Naive thymus-derived CD8-positive, alpha-beta T cell (primary cell): ENCODE measurements at regions not wholly inside any gene's neighbourhood (a gene's known extent, or its start where the extent isn't known, plus 50 kb on each side); places are given as distances from the start of the nearest gene placed in this dataset.

ENCODE experiments used
- ATAC-seq, 2 donors: fragments of 150-1000 bp; cut with Tn5 transposase in 1 of 2; sonication (Bioruptor Pico), chemical (Tn5 transposase) in 1 of 2; 1 replicate in 1 of 2; 2 replicates in 1 of 2; pipeline ENCODE4 v1.10.0; 2021; ENCODE audit warnings: mild to moderate bottlenecking in 2 of 2, moderate library complexity in 2 of 2
- POLR2A ChIA-PET: fragments of 350-600 bp; sonication (Branson Sonifier 250); formaldehyde crosslinking; loops from one replicate; lab custom pipeline; 2021; ENCODE audit warnings: antibody characterized with exemption; lab: Charles Lee
- DNase-seq, 10 donors: peaks; one replicate each; pipeline versions ENCODE4 v3.0.0 to v3.0.0-alpha.2; 2020 to 2022
- H3K27ac Mint-ChIP-seq, 10 donors: one replicate each; pipeline ENCODE4 v1.8.0; 2020 to 2022; ENCODE audit warnings: mild to moderate bottlenecking in 10 of 10, mixed read lengths in 10 of 10, moderate library complexity in 4 of 10, inconsistent platforms in 1 of 10
- H3K27me3 Mint-ChIP-seq, 5 donors: one replicate each; pipeline ENCODE4 v1.8.0; 2021 to 2022; ENCODE audit warnings: mixed read lengths in 5 of 5
- H3K36me3 Mint-ChIP-seq, 3 donors: one replicate each; pipeline ENCODE4 v1.8.0; 2020 to 2022; ENCODE audit warnings: mixed read lengths in 3 of 3, mild to moderate bottlenecking in 2 of 3, inconsistent platforms in 1 of 3
- H3K4me1 Mint-ChIP-seq, 4 donors: one replicate each; pipeline ENCODE4 v1.8.0; 2021 to 2022; ENCODE audit warnings: mixed read lengths in 4 of 4
- H3K4me3 Mint-ChIP-seq, 10 donors: one replicate each; pipeline ENCODE4 v1.8.0; 2020 to 2022; ENCODE audit warnings: mild to moderate bottlenecking in 10 of 10, mixed read lengths in 10 of 10, moderate library complexity in 6 of 10, inconsistent platforms in 1 of 10
- H3K9me3 Mint-ChIP-seq, 9 donors: one replicate each; pipeline ENCODE4 v1.8.0; 2020 to 2022; ENCODE audit warnings: mixed read lengths in 9 of 9, mild to moderate bottlenecking in 3 of 9, inconsistent platforms in 1 of 9, moderate library complexity in 1 of 9

DNA sequence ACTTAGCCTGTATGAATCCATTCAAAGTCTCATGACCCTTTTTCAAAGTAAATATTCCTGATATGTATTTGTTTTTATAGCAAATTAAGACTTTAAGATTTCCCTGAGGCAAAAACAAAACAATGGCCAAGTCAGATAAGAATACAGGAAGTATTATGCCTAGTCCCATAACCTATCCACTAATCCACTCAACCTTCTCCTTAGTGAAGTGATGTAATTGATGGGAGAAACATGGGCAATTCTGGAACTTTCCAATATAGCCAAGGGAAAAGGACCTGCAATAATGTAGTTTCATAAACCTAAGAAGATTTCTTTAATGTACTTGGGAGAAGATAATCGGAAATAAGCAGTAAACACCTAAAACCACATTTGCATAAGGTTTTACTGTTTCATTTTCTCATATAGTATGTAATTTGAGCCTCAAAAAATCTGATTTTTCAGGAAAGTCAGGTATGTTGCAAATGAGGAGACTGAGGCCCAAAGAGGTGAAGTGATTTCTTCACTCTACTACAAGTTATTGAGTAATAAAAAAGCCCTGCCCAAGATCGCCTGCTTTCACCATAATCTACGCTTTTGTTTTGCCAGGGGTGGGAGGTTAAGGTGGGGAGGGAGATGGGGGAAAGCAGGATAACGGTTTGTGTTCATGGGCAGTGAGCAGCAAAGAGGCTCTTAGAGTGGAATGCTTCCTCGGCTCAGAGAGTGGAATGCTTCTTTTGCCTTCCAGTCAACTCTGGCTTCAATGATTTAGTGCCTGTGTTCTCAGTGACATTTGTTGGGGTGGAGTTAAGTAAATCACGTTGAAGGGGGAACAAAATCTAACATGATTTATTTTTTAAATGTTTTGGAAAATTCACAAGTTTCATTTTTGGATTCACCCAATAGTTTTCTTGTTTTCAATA lies 95.0 kb upstream of the FNDC3B start:
- POLR2A ChIA-PET = no interaction called here
- Mint-ChIP-seq H3K4me1 (peaks cover 0 to 2% (median 0%) of the 10 kb centered on the region in 4 donors), H3K36me3 (no peaks in the 10 kb centered on the region), H3K27ac (peak overlapping the region in 1 of 10 donors; percentile 31), H3K9me3 (peaks cover 0 to 3% (median 0%) of the 10 kb centered on the region in 9 donors), H3K27me3 (peaks cover 0 to 10% (median 0%) of the 10 kb centered on the region in 5 donors), H3K4me3 (no peak overlapping the region)
- DNase-seq (no peak), ATAC-seq (no peak)

DNA sequence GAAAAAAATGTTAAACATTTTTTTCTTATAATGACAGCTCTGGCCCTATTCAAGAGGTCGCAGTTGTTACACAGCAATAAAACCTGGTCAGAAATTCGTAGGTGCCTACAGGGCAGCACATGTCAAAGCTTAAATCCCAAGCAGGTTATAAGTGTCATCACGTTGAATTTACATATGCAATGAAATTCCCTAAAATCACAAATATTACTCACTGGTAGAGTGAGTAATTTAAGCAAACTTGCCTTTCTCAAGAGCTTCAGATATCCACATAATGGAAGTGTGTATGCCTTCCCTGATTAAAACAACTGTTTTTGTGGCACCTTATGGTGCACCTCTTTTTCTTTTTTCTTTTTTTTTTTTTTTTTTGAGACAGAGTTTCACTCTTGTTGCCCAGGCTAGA lies 90.7 kb upstream of the FNDC3B start:
- ATAC-seq (no peak), DNase-seq (no peak)
- peaks cover 0 to 3% (median 0%) of the 10 kb centered on the region in 9 donors for H3K9me3 Mint-ChIP-seq
- POLR2A ChIA-PET = interaction anchor here (0.7 kb wide), 1 partner anchor 26 kb away, joined by 4 read pairs; no protein-coding TSS in a partner anchor
- H3K4me3 Mint-ChIP-seq = no peak overlapping the region
- H3K27me3 Mint-ChIP-seq = peaks cover 0 to 12% (median 2%) of the 10 kb centered on the region in 5 donors
- H3K36me3 Mint-ChIP-seq = no peaks in the 10 kb centered on the region
- no peaks in the 10 kb centered on the region for H3K4me1 Mint-ChIP-seq
- no peak overlapping the region for H3K27ac Mint-ChIP-seq

DNA sequence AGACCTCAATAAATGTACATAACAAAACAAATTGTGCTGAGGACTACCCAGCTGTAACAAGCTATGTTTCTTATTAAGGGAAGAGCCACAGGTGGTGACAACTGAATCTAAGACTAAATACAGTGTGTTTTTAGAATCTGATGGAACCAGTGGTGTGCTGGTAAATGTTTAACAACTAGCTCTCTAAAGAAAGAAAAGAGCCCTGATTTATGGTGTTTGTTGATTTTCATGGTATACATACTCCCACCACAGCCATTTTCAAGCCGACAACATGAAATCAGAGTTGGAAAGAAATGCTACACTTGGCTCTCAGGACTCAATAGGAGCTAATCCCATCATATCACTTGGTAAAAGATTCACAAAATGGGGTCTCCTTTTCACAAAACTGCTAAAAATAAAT lies 89.8 kb upstream of the FNDC3B start:
- H3K36me3 Mint-ChIP-seq = no peaks in the 10 kb centered on the region
- DNase-seq (no peak), ATAC-seq (no peak)
- no peaks in the 10 kb centered on the region for H3K4me1 Mint-ChIP-seq
- no peak overlapping the region for H3K27ac Mint-ChIP-seq
- peaks cover 0 to 14% (median 2%) of the 10 kb centered on the region in 5 donors for H3K27me3 Mint-ChIP-seq
- H3K9me3 Mint-ChIP-seq = peaks cover 0 to 3% (median 0%) of the 10 kb centered on the region in 9 donors
- H3K4me3 Mint-ChIP-seq = no peak overlapping the region
- POLR2A ChIA-PET = no interaction called here

DNA sequence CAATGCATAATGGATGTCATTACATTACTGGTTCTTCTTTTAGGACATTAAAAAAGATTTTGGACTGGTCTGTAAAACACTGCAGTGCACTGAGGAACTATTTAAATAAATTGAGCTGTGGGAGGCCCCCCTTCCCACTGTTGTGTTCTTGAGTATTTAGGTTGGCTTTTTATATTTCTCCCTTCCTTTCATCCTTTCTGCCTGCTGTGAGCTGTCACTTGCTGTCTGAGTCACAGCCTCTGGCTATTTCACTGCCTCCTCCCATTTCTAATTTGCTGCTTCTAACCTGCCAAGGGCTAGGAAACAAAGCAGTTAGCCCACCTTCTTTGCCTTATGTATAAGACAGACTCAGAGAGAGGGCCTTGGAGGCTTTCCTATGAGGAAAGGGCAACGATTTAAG lies 89.0 kb upstream of the FNDC3B start:
- Mint-ChIP-seq H3K4me1 (no peaks in the 10 kb centered on the region), H3K9me3 (peaks cover 0 to 3% (median 0%) of the 10 kb centered on the region in 9 donors), H3K27me3 (peaks cover 0 to 14% (median 2%) of the 10 kb centered on the region in 5 donors), H3K4me3 (no peak overlapping the region), H3K36me3 (no peaks in the 10 kb centered on the region), H3K27ac (no peak overlapping the region)
- POLR2A ChIA-PET = no interaction called here
- DNase-seq (no peak), ATAC-seq (no peak)

DNA sequence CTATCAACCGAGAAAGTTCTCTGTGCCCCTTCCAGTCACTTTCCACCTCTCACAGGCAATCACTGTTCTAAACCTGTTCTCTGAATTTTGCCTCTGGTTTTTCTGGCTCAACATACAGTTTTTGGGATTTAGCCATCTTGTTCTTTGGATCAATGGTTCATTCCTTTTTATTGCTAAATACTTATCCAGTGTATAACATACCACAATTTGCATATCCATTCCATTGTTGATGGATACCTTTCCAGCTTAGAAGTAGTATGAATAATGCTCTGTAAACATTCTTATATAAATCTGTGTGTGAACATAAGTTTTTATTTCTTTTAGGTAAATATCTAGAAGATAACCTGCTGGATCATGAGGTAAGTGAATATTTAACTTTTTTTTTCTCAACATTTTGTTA lies 87.8 kb upstream of the FNDC3B start:
- Mint-ChIP-seq H3K36me3 (no peaks in the 10 kb centered on the region), H3K4me1 (no peaks in the 10 kb centered on the region), H3K27ac (no peak overlapping the region), H3K9me3 (peaks cover 0 to 3% (median 0%) of the 10 kb centered on the region in 9 donors), H3K27me3 (peaks cover 0 to 14% (median 2%) of the 10 kb centered on the region in 5 donors), H3K4me3 (no peak overlapping the region)
- ATAC-seq = no peak
- POLR2A ChIA-PET = no interaction called here
- DNase-seq = no peak

DNA sequence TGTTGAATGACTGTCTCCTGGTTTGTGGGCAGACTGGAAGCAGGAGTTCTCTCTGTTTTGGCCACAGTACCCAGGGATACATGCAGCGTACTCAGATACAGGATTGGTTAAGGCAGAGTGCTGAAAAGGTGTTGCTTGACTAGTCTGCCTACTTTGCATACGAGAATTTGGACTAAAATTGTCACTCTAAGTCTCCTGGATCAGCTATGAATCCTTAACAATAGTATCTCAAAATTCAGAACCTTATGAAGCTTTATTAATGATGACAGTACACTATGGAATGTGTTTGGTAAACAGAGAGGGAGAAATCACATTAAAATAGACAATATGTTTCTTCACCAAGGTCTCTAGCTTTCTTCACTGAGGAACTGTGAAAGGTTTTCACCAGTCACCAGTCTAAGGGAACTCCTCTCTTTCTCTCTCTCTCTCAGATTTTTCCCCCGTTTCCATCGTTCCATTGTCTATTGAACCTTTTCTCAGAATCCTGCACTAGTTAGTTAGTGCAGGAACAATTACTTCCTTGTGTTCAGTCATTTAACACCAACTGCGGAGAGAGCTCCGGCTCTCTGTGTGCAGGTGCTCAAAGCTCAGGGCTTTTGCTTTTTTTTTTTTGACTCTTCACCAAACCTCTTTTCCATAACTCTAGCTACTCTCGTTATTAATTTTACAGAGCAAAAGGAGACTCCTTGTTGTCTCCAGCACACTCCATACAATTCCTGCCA lies 85.9 kb upstream of the FNDC3B start:
- H3K4me1 Mint-ChIP-seq = no peaks in the 10 kb centered on the region
- DNase-seq (no peak), ATAC-seq (no peak)
- no peaks in the 10 kb centered on the region for H3K36me3 Mint-ChIP-seq
- no peak overlapping the region for H3K4me3 Mint-ChIP-seq
- no peak overlapping the region for H3K27ac Mint-ChIP-seq
- H3K27me3 Mint-ChIP-seq = peaks cover 0 to 11% (median 6%) of the 10 kb centered on the region in 5 donors
- POLR2A ChIA-PET = no interaction called here
- no peaks in the 10 kb centered on the region for H3K9me3 Mint-ChIP-seq

DNA sequence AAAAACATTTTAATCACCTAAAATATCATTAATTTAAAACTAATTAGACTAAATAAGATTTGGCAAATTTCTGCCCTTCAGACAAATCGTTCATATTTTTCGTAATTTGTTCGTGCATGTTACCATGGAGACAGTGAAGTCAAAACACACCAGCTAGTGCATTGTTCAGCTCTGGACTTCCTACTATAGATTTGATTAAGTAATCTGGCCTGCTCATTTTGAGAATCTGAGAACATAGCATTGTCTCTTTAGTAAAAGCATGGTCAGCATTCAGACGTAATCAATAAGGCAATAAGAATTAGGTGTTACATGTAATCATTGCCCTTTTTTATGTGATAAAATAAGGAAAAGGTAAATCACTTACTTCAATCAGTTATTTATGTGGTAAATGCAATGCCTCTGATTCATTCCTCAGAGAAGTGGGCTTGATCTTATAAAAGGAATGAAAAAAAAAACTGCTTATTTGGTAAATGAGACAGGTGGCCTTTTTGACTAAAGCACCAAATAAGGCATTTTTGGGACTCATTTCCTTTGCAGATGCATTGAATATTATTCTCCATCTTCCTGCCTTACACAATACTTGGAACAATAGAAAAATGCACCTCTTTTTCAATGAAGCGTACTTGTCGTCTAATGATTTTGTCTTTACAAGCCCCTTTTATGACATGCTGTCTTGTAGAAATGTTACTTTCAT lies 84.5 kb upstream of the FNDC3B start:
- H3K36me3 Mint-ChIP-seq = no peaks in the 10 kb centered on the region
- H3K9me3 Mint-ChIP-seq = no peaks in the 10 kb centered on the region
- H3K27me3 Mint-ChIP-seq = peaks cover 2 to 11% (median 8%) of the 10 kb centered on the region in 5 donors
- no peak overlapping the region for H3K4me3 Mint-ChIP-seq
- H3K4me1 Mint-ChIP-seq = no peaks in the 10 kb centered on the region
- POLR2A ChIA-PET = no interaction called here
- no peak for ATAC-seq
- DNase-seq = no peak
- no peak overlapping the region for H3K27ac Mint-ChIP-seq

DNA sequence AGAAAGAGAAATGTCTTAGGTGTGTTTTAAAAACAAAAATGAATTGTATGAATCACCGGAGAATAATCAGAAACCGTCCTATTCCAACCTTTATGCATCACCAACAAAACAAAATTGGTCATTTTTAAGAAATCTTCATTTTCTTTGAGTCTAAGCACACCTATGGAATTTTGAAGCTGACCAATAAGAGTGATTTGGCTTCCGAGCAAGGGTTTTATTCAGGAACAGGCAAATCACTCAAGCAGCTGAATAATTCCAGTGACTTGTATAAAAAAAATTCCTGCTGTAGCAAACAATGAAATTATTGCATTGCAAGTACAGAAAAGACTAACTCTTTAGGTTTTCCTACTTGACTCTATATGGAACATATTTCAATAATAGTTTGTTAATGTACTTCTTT lies 83.8 kb upstream of the FNDC3B start:
- POLR2A ChIA-PET = no interaction called here
- Mint-ChIP-seq H3K27me3 (peaks cover 3 to 11% (median 10%) of the 10 kb centered on the region in 5 donors), H3K4me3 (no peak overlapping the region), H3K9me3 (no peaks in the 10 kb centered on the region), H3K4me1 (peaks cover 0 to 3% (median 0%) of the 10 kb centered on the region in 4 donors), H3K36me3 (no peaks in the 10 kb centered on the region), H3K27ac (no peak overlapping the region)
- DNase-seq (no peak), ATAC-seq (no peak)

DNA sequence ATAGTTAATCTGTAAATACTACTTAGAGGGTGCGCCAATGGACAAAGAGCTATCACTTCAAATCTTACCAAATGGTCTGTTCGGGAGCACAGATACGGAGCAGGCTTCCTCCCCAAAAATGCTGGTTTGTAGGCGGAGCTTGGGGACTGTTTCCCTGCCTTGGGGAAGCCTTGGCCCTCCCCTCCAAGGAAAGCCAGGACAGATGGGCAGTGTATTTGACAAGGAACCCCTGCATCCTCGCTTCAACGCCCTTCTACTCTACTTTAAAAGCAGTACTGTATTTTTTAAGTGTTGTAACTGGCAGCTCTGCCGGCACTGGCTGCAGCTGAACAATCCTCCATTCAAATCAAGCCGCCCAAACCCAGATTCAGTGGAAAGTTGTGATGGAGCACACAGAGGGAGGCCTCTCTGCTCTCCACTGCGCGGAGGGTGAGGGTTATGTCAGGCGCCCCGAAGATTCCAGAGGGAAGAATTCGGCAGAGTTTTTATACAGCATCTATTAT lies 83.1 kb upstream of the FNDC3B start:
- Mint-ChIP-seq H3K4me1 (peaks cover 0 to 6% (median 0%) of the 10 kb centered on the region in 4 donors), H3K27me3 (peaks cover 8 to 17% (median 10%) of the 10 kb centered on the region in 5 donors), H3K27ac (no peak overlapping the region), H3K36me3 (no peaks in the 10 kb centered on the region), H3K4me3 (no peak overlapping the region), H3K9me3 (no peaks in the 10 kb centered on the region)
- DNase-seq (no peak), ATAC-seq (no peak)
- POLR2A ChIA-PET = no interaction called here

DNA sequence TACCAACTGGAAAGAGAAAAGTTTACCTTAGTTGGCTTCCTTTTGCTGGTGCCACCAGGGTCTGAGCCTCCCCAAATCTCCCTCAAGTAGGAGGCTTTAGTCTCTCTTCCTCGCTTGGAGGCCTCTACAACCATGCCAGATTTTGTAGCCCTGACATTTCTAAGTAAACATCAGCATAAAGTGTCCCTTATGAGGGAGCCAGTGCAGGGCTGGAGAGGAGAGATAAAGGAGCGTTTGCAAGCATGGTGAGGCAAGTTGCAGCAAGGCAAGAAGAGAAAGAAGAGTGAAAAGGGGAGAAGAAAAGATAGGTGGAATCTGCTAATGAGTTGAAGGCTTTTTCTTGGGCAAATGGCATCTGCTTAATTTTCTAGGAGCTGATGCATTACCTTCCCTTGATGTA lies 82.7 kb upstream of the FNDC3B start:
- POLR2A ChIA-PET = no interaction called here
- Mint-ChIP-seq H3K9me3 (no peaks in the 10 kb centered on the region), H3K27ac (no peak overlapping the region), H3K36me3 (no peaks in the 10 kb centered on the region), H3K4me3 (no peak overlapping the region), H3K27me3 (peaks cover 8 to 20% (median 10%) of the 10 kb centered on the region in 5 donors), H3K4me1 (peaks cover 0 to 6% (median 0%) of the 10 kb centered on the region in 4 donors)
- ATAC-seq (no peak), DNase-seq (no peak)

DNA sequence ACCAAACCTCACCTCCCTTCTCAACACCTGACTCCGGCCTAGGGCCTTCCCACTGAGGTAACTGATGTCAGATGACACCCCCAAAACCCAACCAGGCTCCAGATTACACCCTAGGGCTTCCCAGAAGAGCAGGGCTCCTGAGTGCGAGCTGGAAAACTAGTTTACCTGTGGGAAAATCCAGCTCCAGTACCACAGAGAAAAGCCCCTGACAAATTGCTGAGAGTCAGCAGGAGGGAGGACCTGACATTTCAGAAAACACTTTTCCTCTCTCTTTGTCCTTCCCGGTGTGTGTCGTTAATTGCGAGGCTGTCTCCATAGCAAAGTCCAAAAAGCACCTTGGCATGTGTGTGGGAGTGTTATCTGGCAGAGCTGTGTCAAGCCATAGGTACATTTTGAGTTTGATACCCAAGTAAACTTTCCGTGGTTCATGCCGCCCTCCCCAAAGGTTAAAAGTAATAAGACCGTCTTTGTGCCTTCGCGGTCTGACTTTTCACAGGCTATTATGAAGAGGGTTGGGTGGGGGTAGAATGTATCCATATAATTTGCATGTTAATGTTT lies 79.8 kb upstream of the FNDC3B start:
- H3K4me3 Mint-ChIP-seq = no peak overlapping the region
- no peaks in the 10 kb centered on the region for H3K36me3 Mint-ChIP-seq
- H3K27me3 Mint-ChIP-seq = peaks cover 2 to 20% (median 8%) of the 10 kb centered on the region in 5 donors
- no peak overlapping the region for H3K27ac Mint-ChIP-seq
- DNase-seq = no peak
- POLR2A ChIA-PET = no interaction called here
- H3K4me1 Mint-ChIP-seq = peaks cover 0 to 6% (median 0%) of the 10 kb centered on the region in 4 donors
- ATAC-seq = no peak
- no peaks in the 10 kb centered on the region for H3K9me3 Mint-ChIP-seq

DNA sequence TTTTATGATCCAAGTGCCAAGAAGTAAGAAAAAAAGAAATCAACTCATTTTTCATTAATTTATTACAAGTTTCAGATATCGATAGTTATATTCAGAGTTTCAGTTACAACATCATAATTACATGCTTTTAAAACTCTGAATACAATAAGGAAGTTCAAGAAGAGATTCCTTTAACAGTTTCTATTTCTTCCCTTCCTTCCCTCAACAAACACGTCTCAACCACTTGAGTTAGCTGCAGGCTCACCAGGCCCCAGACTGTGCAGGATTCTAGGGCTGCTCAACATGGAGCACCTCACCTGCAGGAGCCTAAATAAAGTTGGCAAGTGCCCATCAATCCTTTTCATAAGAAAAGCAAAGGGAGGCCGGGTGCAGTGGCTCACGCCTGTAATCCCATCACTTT lies 79.2 kb upstream of the FNDC3B start:
- no peak overlapping the region for H3K4me3 Mint-ChIP-seq
- POLR2A ChIA-PET = no interaction called here

More for the DNA sequence above, 79.2 kb upstream of the FNDC3B start:
- Mint-ChIP-seq H3K27ac (no peak overlapping the region), H3K27me3 (peaks cover 2 to 20% (median 8%) of the 10 kb centered on the region in 5 donors), H3K9me3 (no peaks in the 10 kb centered on the region), H3K4me1 (peaks cover 0 to 6% (median 0%) of the 10 kb centered on the region in 4 donors), H3K36me3 (no peaks in the 10 kb centered on the region)
- DNase-seq (no peak), ATAC-seq (no peak)
